ENCODE measurements at regions not wholly inside any gene's neighbourhood (a gene's known extent, or its start where the extent isn't known, plus 50 kb on each side); places are given as distances from the start of the nearest gene placed in this dataset.

DNA sequence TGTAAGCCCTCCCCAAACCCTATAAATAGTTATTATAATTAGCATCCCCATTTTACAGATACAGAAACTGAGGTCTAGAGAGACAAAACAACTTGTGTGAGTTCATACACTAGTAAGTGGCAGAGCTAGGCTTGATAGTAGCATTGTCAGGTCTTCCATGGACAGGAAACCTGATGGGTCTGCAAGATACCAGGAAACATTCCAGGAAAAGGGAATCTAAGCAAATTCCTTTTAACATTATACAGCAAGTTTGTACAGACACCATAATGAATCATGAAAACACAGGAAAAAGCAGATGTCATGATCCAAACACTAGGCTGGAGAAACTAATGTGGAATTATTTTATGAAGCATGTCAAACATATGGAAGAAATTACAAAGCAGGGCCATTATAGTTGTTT, 89.1 kb upstream of the KCNK2 start:
- H3K27me3 ChIP-seq: no peaks in the 10 kb centered on the region
- no peaks in the 10 kb centered on the region for H3K36me3 ChIP-seq
- ATAC-seq (no peak), DNase-seq (no peak)
- H3K9me3 ChIP-seq: no peaks in the 10 kb centered on the region
- H3K4me1 ChIP-seq: no peaks in the 10 kb centered on the region
- TF ChIP-seq, protein P1, sequence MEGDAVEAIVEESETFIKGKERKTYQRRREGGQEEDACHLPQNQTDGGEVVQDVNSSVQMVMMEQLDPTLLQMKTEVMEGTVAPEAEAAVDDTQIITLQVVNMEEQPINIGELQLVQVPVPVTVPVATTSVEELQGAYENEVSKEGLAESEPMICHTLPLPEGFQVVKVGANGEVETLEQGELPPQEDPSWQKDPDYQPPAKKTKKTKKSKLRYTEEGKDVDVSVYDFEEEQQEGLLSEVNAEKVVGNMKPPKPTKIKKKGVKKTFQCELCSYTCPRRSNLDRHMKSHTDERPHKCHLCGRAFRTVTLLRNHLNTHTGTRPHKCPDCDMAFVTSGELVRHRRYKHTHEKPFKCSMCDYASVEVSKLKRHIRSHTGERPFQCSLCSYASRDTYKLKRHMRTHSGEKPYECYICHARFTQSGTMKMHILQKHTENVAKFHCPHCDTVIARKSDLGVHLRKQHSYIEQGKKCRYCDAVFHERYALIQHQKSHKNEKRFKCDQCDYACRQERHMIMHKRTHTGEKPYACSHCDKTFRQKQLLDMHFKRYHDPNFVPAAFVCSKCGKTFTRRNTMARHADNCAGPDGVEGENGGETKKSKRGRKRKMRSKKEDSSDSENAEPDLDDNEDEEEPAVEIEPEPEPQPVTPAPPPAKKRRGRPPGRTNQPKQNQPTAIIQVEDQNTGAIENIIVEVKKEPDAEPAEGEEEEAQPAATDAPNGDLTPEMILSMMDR (IDR thresholded peaks at IDR 0.05): no peak
- no peak overlapping the region for H3K27ac ChIP-seq
- H3K4me3 ChIP-seq: no peak overlapping the region
- intact Hi-C loops (cut with DNase I): no loop called here

DNA sequence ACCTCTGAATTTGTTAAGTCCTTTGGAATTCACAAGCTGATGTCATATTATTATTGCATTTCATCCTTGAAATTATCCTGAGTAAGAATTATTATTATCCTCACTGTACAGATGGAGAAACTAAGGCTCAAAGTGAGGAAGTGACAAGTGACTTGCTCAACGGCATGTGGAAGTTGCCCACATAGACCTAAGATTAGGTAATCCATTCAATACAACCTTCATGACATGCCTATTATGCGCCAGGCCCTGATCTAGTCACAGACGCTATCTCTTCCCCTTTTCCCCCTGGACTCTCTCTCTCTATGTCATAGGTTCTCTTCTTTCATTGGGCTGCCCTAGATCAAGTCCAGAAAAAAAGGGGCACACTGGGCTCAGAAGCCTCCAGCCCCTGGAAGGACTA, 84.9 kb upstream of the KCNK2 start:
- DNase-seq (no peak), ATAC-seq (no peak)
- no peak overlapping the region for H3K27ac ChIP-seq
- intact Hi-C loops (cut with DNase I): no loop called here
- H3K9me3 ChIP-seq: no peaks in the 10 kb centered on the region
- no peaks in the 10 kb centered on the region for H3K36me3 ChIP-seq
- H3K27me3 ChIP-seq: no peaks in the 10 kb centered on the region
- TF ChIP-seq, protein P1 (IDR thresholded peaks at IDR 0.05): no peak
- no peaks in the 10 kb centered on the region for H3K4me1 ChIP-seq
- no peak overlapping the region for H3K4me3 ChIP-seq

DNA sequence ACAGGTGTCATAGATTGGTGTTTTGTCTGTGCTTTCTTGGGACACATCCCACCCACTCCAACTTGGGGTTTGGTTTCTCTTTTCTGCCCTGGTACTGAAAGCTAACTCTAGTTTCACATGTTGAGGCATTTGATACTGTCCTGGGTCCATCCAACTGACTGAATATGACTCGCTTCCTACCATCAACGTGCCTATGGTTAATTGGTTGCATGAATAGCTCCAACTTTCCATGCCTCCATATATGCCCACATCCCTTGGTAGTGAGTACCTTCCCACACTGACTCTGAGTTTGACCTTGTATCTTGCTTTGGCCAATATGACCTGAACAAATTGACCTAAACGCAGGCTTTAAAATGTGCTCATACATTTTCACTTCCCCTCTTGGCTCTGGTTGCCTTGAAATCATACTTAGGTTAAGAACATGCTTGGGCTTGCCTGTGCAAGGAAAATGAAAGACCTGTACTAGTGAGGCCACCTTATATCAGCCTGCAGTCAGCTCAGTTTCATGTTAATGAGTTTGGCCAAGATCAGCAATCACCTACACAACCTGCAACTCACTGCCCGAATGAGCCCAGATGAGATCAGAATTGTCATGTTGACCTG, 81.0 kb upstream of the KCNK2 start:
- DNase-seq (no peak), ATAC-seq (no peak)
- no peaks in the 10 kb centered on the region for H3K9me3 ChIP-seq
- no peaks in the 10 kb centered on the region for H3K27me3 ChIP-seq
- H3K27ac ChIP-seq: no peak overlapping the region
- no peaks in the 10 kb centered on the region for H3K36me3 ChIP-seq
- H3K4me3 ChIP-seq: no peak overlapping the region
- no peaks in the 10 kb centered on the region for H3K4me1 ChIP-seq
- intact Hi-C loops (cut with DNase I): no loop called here
- TF ChIP-seq, protein P1 (IDR thresholded peaks at IDR 0.05): no peak

- Histone ChIP-seq H3K9me3 (no peaks in the 10 kb centered on the region), H3K4me1 (no peaks in the 10 kb centered on the region), H3K36me3 (no peaks in the 10 kb centered on the region), H3K4me3 (no peak overlapping the region), H3K27ac (no peak overlapping the region), H3K27me3 (no peaks in the 10 kb centered on the region)
- DNase-seq (no peak), ATAC-seq (no peak)
- intact Hi-C loops (cut with DNase I): no loop called here
- TF ChIP-seq, protein P1 (IDR thresholded peaks at IDR 0.05): no peak
These were observed 80.1 kb upstream of the KCNK2 start for GRCh38 chr1:215002471-215002870.

DNA sequence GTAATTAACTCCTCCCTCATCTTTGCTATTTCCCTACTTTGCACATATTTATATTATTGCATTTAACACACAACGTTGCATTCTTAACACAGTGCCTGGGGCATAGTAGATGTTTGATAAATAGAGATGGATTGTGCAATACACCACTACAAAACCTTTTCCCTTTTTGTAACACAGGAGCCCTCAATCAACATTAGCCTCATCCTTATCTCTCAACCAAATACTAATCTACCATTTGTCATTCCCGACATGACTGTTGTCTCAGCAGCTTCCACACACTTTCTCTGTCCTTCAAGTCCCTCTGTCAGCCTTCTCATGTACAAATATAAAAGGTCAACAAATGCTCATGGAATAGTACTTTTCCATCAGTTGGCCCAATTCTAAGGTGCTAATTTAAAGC, 78.9 kb upstream of the KCNK2 start:
- Histone ChIP-seq H3K27me3 (no peaks in the 10 kb centered on the region), H3K4me3 (no peak overlapping the region), H3K9me3 (no peaks in the 10 kb centered on the region), H3K36me3 (no peaks in the 10 kb centered on the region), H3K4me1 (no peaks in the 10 kb centered on the region), H3K27ac (no peak overlapping the region)
- no peak for DNase-seq
- TF ChIP-seq, protein P1 (IDR thresholded peaks at IDR 0.05): no peak
- no peak for ATAC-seq
- intact Hi-C loops (cut with DNase I): no loop called here

Measured in upper lobe of right lung (tissue), 1 donor.